ENCODE measurements at regions not wholly inside any gene's neighbourhood (a gene's known extent, or its start where the extent isn't known, plus 50 kb on each side); places are given as distances from the start of the nearest gene placed in this dataset.

- peak; percentile 89 for DNase-seq (ENCODE audit: unreplicated experiment)
- intact Hi-C loops (cut with micrococcal nuclease), result loop anchor here (5.0 kb wide), 1 partner anchor 95 kb away; no protein-coding TSS in a partner anchor
- H3K4me3 Mint-ChIP-seq (ENCODE audit: unreplicated experiment), result no peak overlapping the region
- BruUV-seq (replicated peaks), result no TSS peak
- ChIA-PET POLR2A (interaction anchor here (1.1 to 4.1 kb wide), 11 partner anchors 9 to 445 kb away, joined by 4 to 41 read pairs (median 7); partner anchors contain the start of genes DOCK9 and UBAC2), CTCF (interaction anchor here (1.2 kb wide), 1 partner anchor 30 kb away, joined by 7 read pairs; no protein-coding TSS in a partner anchor)
- H3K9me3 Mint-ChIP-seq (ENCODE audit: unreplicated experiment), result no peaks in the 10 kb centered on the region
- H3K27me3 Mint-ChIP-seq (ENCODE audit: insufficient read depth, unreplicated experiment), result no peaks in the 10 kb centered on the region
- H3K36me3 Mint-ChIP-seq (ENCODE audit: insufficient read depth, unreplicated experiment), result no peaks in the 10 kb centered on the region
- TF ChIP-seq CTCF (IDR thresholded peaks at IDR 0.05; ENCODE audit: unreplicated experiment), result no peak
- H3K27ac Mint-ChIP-seq (ENCODE audit: low read depth, unreplicated experiment), result peak overlapping the region; percentile 59
- peaks cover 47% of the 10 kb centered on the region for H3K4me1 Mint-ChIP-seq (ENCODE audit: insufficient read depth, unreplicated experiment)
These were observed 79.6 kb upstream of the DOCK9 start for GRCh38 chr13:99057310-99057975.

GRCh38 chr13:99058527-99059495 lies 80.9 kb upstream of the DOCK9 start:
- H3K36me3 Mint-ChIP-seq (ENCODE audit: insufficient read depth, unreplicated experiment), result no peaks in the 10 kb centered on the region
- peak overlapping the region; percentile 59 for H3K27ac Mint-ChIP-seq (ENCODE audit: low read depth, unreplicated experiment)
- H3K4me3 Mint-ChIP-seq (ENCODE audit: unreplicated experiment), result no peak overlapping the region
- POLR2A ChIA-PET, result interaction anchor here (1.5 to 3.3 kb wide), 2 partner anchors 24 to 28 kb away, joined by 6 to 32 read pairs; no protein-coding TSS in a partner anchor
- peaks cover 58% of the 10 kb centered on the region for H3K4me1 Mint-ChIP-seq (ENCODE audit: insufficient read depth, unreplicated experiment)
- DNase-seq (ENCODE audit: unreplicated experiment), result peak; percentile 25
- CTCF ChIA-PET, result no interaction called here
- TF ChIP-seq CTCF (IDR thresholded peaks at IDR 0.05; ENCODE audit: unreplicated experiment), result no peak
- H3K27me3 Mint-ChIP-seq (ENCODE audit: insufficient read depth, unreplicated experiment), result no peaks in the 10 kb centered on the region
- BruUV-seq (replicated peaks), result no TSS peak
- intact Hi-C loops (cut with micrococcal nuclease), result loop anchor here (5.0 kb wide), 1 partner anchor 93 kb away; no protein-coding TSS in a partner anchor
- H3K9me3 Mint-ChIP-seq (ENCODE audit: unreplicated experiment), result no peaks in the 10 kb centered on the region

GRCh38 chr13:99059498-99060075 lies 81.7 kb upstream of the DOCK9 start:
- intact Hi-C loops (cut with micrococcal nuclease), result loop anchor here (5.0 kb wide), 1 partner anchor 93 kb away; no protein-coding TSS in a partner anchor
- ChIA-PET CTCF (no interaction called here), POLR2A (no interaction called here)
- Mint-ChIP-seq H3K9me3 (ENCODE audit: unreplicated experiment) (no peaks in the 10 kb centered on the region), H3K4me3 (ENCODE audit: unreplicated experiment) (no peak overlapping the region), H3K27ac (ENCODE audit: low read depth, unreplicated experiment) (peak overlapping the region; percentile 59), H3K36me3 (ENCODE audit: insufficient read depth, unreplicated experiment) (peaks cover under 1% of the 10 kb centered on the region), H3K4me1 (ENCODE audit: insufficient read depth, unreplicated experiment) (peaks cover 56% of the 10 kb centered on the region), H3K27me3 (ENCODE audit: insufficient read depth, unreplicated experiment) (no peaks in the 10 kb centered on the region)
- BruUV-seq (replicated peaks), result no TSS peak
- no peak for DNase-seq (ENCODE audit: unreplicated experiment)
- TF ChIP-seq CTCF (IDR thresholded peaks at IDR 0.05; ENCODE audit: unreplicated experiment), result no peak

All from MCF 10A (cell line).